Peyer's patch (tissue), 4 donors: ENCODE measurements at regions not wholly inside any gene's neighbourhood (a gene's known extent, or its start where the extent isn't known, plus 50 kb on each side); places are given as distances from the start of the nearest gene placed in this dataset.

Experiments used
- DNase-seq, 3 donors: peaks; one replicate each; pipeline ENCODE4 v3.0.0-alpha.2; 2017 to 2019
- H3K27ac ChIP-seq, 4 donors: fragments of 200-600 bp; sonication (generic); one replicate each; pipeline ENCODE4 v1.5.1; 2016 to 2019
- H3K27me3 ChIP-seq, 2 donors: fragments of 200-600 bp; sonication (generic); one replicate each; pipeline ENCODE4 v1.5.1; 2019
- H3K36me3 ChIP-seq, 3 donors: fragments of 200-600 bp; sonication (generic); one replicate each; pipeline ENCODE4 v1.5.1; 2016 to 2019
- H3K4me1 ChIP-seq, 4 donors: fragments of 200-600 bp; sonication (generic); one replicate each; pipeline ENCODE4 v1.5.1; 2016 to 2019
- H3K4me3 ChIP-seq, 4 donors: fragments of 200-600 bp; sonication (generic); 1 replicate in 3 of 4; 2 replicates in 1 of 4; pipeline ENCODE4 v1.5.1; 2016 to 2019; ENCODE audit warnings: mild to moderate bottlenecking in 1 of 4
- H3K9me3 ChIP-seq, 4 donors: fragments of 200-600 bp; sonication (generic); one replicate each; pipeline ENCODE4 v1.5.1; 2016 to 2019; ENCODE audit warnings: mild to moderate bottlenecking in 1 of 4
- CTCF ChIP-seq, 6 experiments: fragments of 450-650 bp in 4 of 6; fragments of 200-600 bp in 2 of 6; sonication (generic) in 1 of 6; IDR thresholded peaks; one replicate each; pipeline ENCODE4 v1.5.1; 2017 to 2019; ENCODE audit warnings: antibody characterized with exemption in 6 of 6, mild to moderate bottlenecking in 3 of 6, moderate library complexity in 1 of 6
- POLR2A ChIP-seq, 2 donors: fragments of 450-650 bp; IDR thresholded peaks; one replicate each; pipeline ENCODE4 v1.5.1; 2017; ENCODE audit warnings: antibody characterized with exemption in 2 of 2, mild to moderate bottlenecking in 2 of 2, moderate library complexity in 2 of 2

- TF ChIP-seq POLR2A (IDR thresholded peaks at IDR 0.05) = no peak
- TF ChIP-seq CTCF (IDR thresholded peaks at IDR 0.05) = no peak
- DNase-seq = no peak
- no peaks in the 10 kb centered on the region for H3K4me1 ChIP-seq
- no peaks in the 10 kb centered on the region for H3K36me3 ChIP-seq
- peaks cover 0 to 7% (median 0%) of the 10 kb centered on the region in 4 donors for H3K9me3 ChIP-seq
- no peak overlapping the region for H3K4me3 ChIP-seq
- no peak overlapping the region for H3K27ac ChIP-seq
- no peaks in the 10 kb centered on the region for H3K27me3 ChIP-seq
Observed at GRCh38 chr5:106876665-106877194, 794.0 kb downstream of the EFNA5 start.

- DNase-seq = no peak
- Histone ChIP-seq H3K27ac (no peak overlapping the region), H3K4me3 (no peak overlapping the region), H3K36me3 (no peaks in the 10 kb centered on the region), H3K27me3 (no peaks in the 10 kb centered on the region), H3K9me3 (peaks cover 0 to 7% (median 0%) of the 10 kb centered on the region in 4 donors), H3K4me1 (no peaks in the 10 kb centered on the region)
- TF ChIP-seq POLR2A (IDR thresholded peaks at IDR 0.05) = no peak
- no peak for TF ChIP-seq CTCF (IDR thresholded peaks at IDR 0.05)
Observed at GRCh38 chr5:106876298-106876622, 794.5 kb downstream of the EFNA5 start.

GRCh38 chr5:106875591-106876297 is 795.0 kb downstream of the EFNA5 start:
- no peaks in the 10 kb centered on the region for H3K36me3 ChIP-seq
- no peak for DNase-seq
- TF ChIP-seq POLR2A (IDR thresholded peaks at IDR 0.05) = no peak
- peak in 3 of 6 experiments; percentile 10 to 25 (median 13) for TF ChIP-seq CTCF (IDR thresholded peaks at IDR 0.05)

GRCh38 chr5:106874974-106875373 is 795.8 kb downstream of the EFNA5 start:
- Histone ChIP-seq H3K4me1 (no peaks in the 10 kb centered on the region), H3K4me3 (no peak overlapping the region), H3K27me3 (no peaks in the 10 kb centered on the region), H3K27ac (no peak overlapping the region), H3K9me3 (peaks cover 0 to 7% (median 0%) of the 10 kb centered on the region in 4 donors), H3K36me3 (no peaks in the 10 kb centered on the region)
- TF ChIP-seq CTCF (IDR thresholded peaks at IDR 0.05) (no peak), POLR2A (IDR thresholded peaks at IDR 0.05) (no peak)
- DNase-seq = no peak

More at GRCh38 chr5:106875591-106876297, 795.0 kb downstream of the EFNA5 start:
- Histone ChIP-seq H3K9me3 (peaks cover 0 to 7% (median 0%) of the 10 kb centered on the region in 4 donors), H3K4me3 (no peak overlapping the region), H3K27ac (no peak overlapping the region), H3K4me1 (no peaks in the 10 kb centered on the region), H3K27me3 (no peaks in the 10 kb centered on the region)

- H3K27ac ChIP-seq = no peak overlapping the region
- H3K4me3 ChIP-seq = no peak overlapping the region
- no peak for DNase-seq
- TF ChIP-seq CTCF (IDR thresholded peaks at IDR 0.05) (no peak), POLR2A (IDR thresholded peaks at IDR 0.05) (no peak)
- H3K27me3 ChIP-seq = no peaks in the 10 kb centered on the region
- H3K4me1 ChIP-seq = no peaks in the 10 kb centered on the region
- H3K9me3 ChIP-seq = peaks cover 0 to 7% (median 0%) of the 10 kb centered on the region in 4 donors
- H3K36me3 ChIP-seq = no peaks in the 10 kb centered on the region
Observed at GRCh38 chr5:106874531-106874930, 796.2 kb downstream of the EFNA5 start.
